ELR (cell line): ENCODE measurements at regions not wholly inside any gene's neighbourhood (a gene's known extent, or its start where the extent isn't known, plus 50 kb on each side); places are given as distances from the start of the nearest gene placed in this dataset.

Experiments
- DNase-seq: peaks from one replicate; pipeline ENCODE4 v3.0.0-alpha.2; 2015; ENCODE audit warnings: low read depth

GRCh38 chr7:22005151-22005550 is 59.5 kb upstream of the CDCA7L start:
- DNase-seq, result no peak

GRCh38 chr7:22002726-22003125 is 57.0 kb upstream of the CDCA7L start:
- DNase-seq, result no peak

GRCh38 chr7:22001345-22002004 is 55.8 kb upstream of the CDCA7L start:
- peak; percentile 92 for DNase-seq

- peak; percentile 67 for DNase-seq
Observed at GRCh38 chr7:21999896-22000295, 54.2 kb upstream of the CDCA7L start.

- DNase-seq, result peak; percentile 56
Observed at GRCh38 chr7:21996641-21997040, 50.9 kb upstream of the CDCA7L start.
